ENCODE measurements at regions not wholly inside any gene's neighbourhood (a gene's known extent, or its start where the extent isn't known, plus 50 kb on each side); places are given as distances from the start of the nearest gene placed in this dataset.

GRCh38 chr9:81162361-81162760, 527.0 kb downstream of the TLE1 start:
- DNase-seq, result no peak

GRCh38 chr9:81156381-81156780, 533.0 kb downstream of the TLE1 start:
- no peak for DNase-seq

GRCh38 chr9:81150016-81150625, 539.2 kb downstream of the TLE1 start:
- peak; percentile 74 for DNase-seq

GRCh38 chr9:81146684-81147337, 542.5 kb downstream of the TLE1 start:
- no peak for DNase-seq

GRCh38 chr9:81146241-81146640, 543.1 kb downstream of the TLE1 start:
- DNase-seq, result no peak

- no peak for DNase-seq
Observed at GRCh38 chr9:81145331-81145963, 543.9 kb downstream of the TLE1 start.

GRCh38 chr9:81141961-81142360, 547.4 kb downstream of the TLE1 start:
- DNase-seq, result no peak

GRCh38 chr9:81137976-81138568, 551.3 kb downstream of the TLE1 start:
- no peak for DNase-seq

GRCh38 chr9:81132796-81133195, 556.6 kb downstream of the TLE1 start:
- no peak for DNase-seq

- no peak for DNase-seq
Observed at GRCh38 chr9:81132318-81132717, 557.0 kb downstream of the TLE1 start.

GRCh38 chr9:81128701-81129100, 560.6 kb downstream of the TLE1 start:
- DNase-seq, result no peak

- DNase-seq, result no peak
Observed at GRCh38 chr9:81125446-81126092, 563.8 kb downstream of the TLE1 start.

GRCh38 chr9:81123526-81123925, 565.8 kb downstream of the TLE1 start:
- no peak for DNase-seq

- no peak for DNase-seq
Observed at GRCh38 chr9:81122749-81123148, 566.6 kb downstream of the TLE1 start.

GRCh38 chr9:81119591-81119990, 569.8 kb downstream of the TLE1 start:
- no peak for DNase-seq

GRCh38 chr9:81118416-81118815, 570.9 kb downstream of the TLE1 start:
- no peak for DNase-seq

GRCh38 chr9:81116340-81117137, 572.8 kb downstream of the TLE1 start:
- no peak for DNase-seq

- DNase-seq, result peak; percentile 64
Observed at GRCh38 chr9:81113453-81114124, 575.8 kb downstream of the TLE1 start.

GRCh38 chr9:81112627-81113452, 576.5 kb downstream of the TLE1 start:
- DNase-seq, result no peak

- DNase-seq, result no peak
Observed at GRCh38 chr9:81108821-81109220, 580.5 kb downstream of the TLE1 start.

GRCh38 chr9:81108391-81108790, 581.0 kb downstream of the TLE1 start:
- no peak for DNase-seq
